Loucy (cell line): ENCODE measurements at regions not wholly inside any gene's neighbourhood (a gene's known extent, or its start where the extent isn't known, plus 50 kb on each side); places are given as distances from the start of the nearest gene placed in this dataset.

ENCODE experiments used
- CTCF ChIP-seq: fragments of 200-600 bp; sonication (generic); conservative IDR thresholded peaks from 2 replicates; pipeline ENCODE4 v1.5.1; 2014; ENCODE audit warnings: mild to moderate bottlenecking, antibody characterized with exemption, low read length
- EZH2phosphoT487 ChIP-seq: fragments of 200-600 bp; IDR thresholded peaks from 2 replicates; pipeline ENCODE4 v1.6.1; 2018; ENCODE audit warnings: antibody characterized with exemption, mild to moderate bottlenecking, moderate library complexity, borderline replicate concordance

- no peak for TF ChIP-seq CTCF
- TF ChIP-seq EZH2phosphoT487 = no peak
Observed at GRCh38 chr2:3075991-3076340, 301.7 kb downstream of the EIPR1 start.
